ENCODE measurements at regions not wholly inside any gene's neighbourhood (a gene's known extent, or its start where the extent isn't known, plus 50 kb on each side); places are given as distances from the start of the nearest gene placed in this dataset.
"Not testable (repeated sequence)": the region's sequence is repeated elsewhere in the genome, so short reads cannot be mapped to it uniquely, and the experiment has no call there.

- WGBS, 2 experiments: 71 to 74% methylated on average over 10 of the region's 10 CpGs
- no peaks in the 10 kb centered on the region for H3K36me3 ChIP-seq (ENCODE audit: control insufficient read depth, insufficient read depth, low read length)
Observed at GRCh38 chr17:64785011-64785421, 122.9 kb upstream of the SMURF2 start.

GRCh38 chr17:64784353-64785010 lies 122.4 kb upstream of the SMURF2 start:
- Histone ChIP-seq H3K4me1 (ENCODE audit: control insufficient read depth, insufficient read depth, low read length) (peaks cover 12% of the 10 kb centered on the region), H3K36me3 (ENCODE audit: control insufficient read depth, insufficient read depth, low read length) (no peaks in the 10 kb centered on the region), H3K9me3 (ENCODE audit: control insufficient read depth, low read length) (no peaks in the 10 kb centered on the region), H3K27ac (ENCODE audit: insufficient read depth, low read depth, low read length, poor library complexity, severe bottlenecking) (no peak overlapping the region), H3K4me3 (ENCODE audit: insufficient read depth, low read depth, low read length) (no peak overlapping the region), H3K27me3 (ENCODE audit: control insufficient read depth, insufficient read depth, low read length, poor library complexity, severe bottlenecking) (peaks cover 30% of the 10 kb centered on the region)
- whole genome bisulfite sequencing, 2 experiments: 72 to 73% methylated on average over 14 to 16 of the region's 16 CpGs

More at GRCh38 chr17:64785011-64785421, 122.9 kb upstream of the SMURF2 start:
- H3K4me1 ChIP-seq (ENCODE audit: control insufficient read depth, insufficient read depth, low read length): peaks cover 12% of the 10 kb centered on the region
- no peak overlapping the region for H3K4me3 ChIP-seq (ENCODE audit: insufficient read depth, low read depth, low read length)
- H3K27me3 ChIP-seq (ENCODE audit: control insufficient read depth, insufficient read depth, low read length, poor library complexity, severe bottlenecking): peaks cover 25% of the 10 kb centered on the region
- H3K9me3 ChIP-seq (ENCODE audit: control insufficient read depth, low read length): no peaks in the 10 kb centered on the region
- H3K27ac ChIP-seq (ENCODE audit: insufficient read depth, low read depth, low read length, poor library complexity, severe bottlenecking): no peak overlapping the region

GRCh38 chr17:64783556-64784352 lies 121.6 kb upstream of the SMURF2 start:
- Histone ChIP-seq H3K27me3 (ENCODE audit: control insufficient read depth, insufficient read depth, low read length, poor library complexity, severe bottlenecking) (peaks cover 37% of the 10 kb centered on the region), H3K4me1 (ENCODE audit: control insufficient read depth, insufficient read depth, low read length) (peaks cover 12% of the 10 kb centered on the region), H3K9me3 (ENCODE audit: control insufficient read depth, low read length) (no peaks in the 10 kb centered on the region), H3K27ac (ENCODE audit: insufficient read depth, low read depth, low read length, poor library complexity, severe bottlenecking) (no peak overlapping the region), H3K36me3 (ENCODE audit: control insufficient read depth, insufficient read depth, low read length) (no peaks in the 10 kb centered on the region), H3K4me3 (ENCODE audit: insufficient read depth, low read depth, low read length) (no peak overlapping the region)
- 95% methylated on average over 14 of the region's 14 CpGs for WGBS, 2 experiments

GRCh38 chr17:64783031-64783461 lies 120.9 kb upstream of the SMURF2 start:
- Histone ChIP-seq H3K36me3 (ENCODE audit: control insufficient read depth, insufficient read depth, low read length) (no peaks in the 10 kb centered on the region), H3K4me1 (ENCODE audit: control insufficient read depth, insufficient read depth, low read length) (peaks cover 14% of the 10 kb centered on the region), H3K27me3 (ENCODE audit: control insufficient read depth, insufficient read depth, low read length, poor library complexity, severe bottlenecking) (peaks cover 44% of the 10 kb centered on the region), H3K4me3 (ENCODE audit: insufficient read depth, low read depth, low read length) (no peak overlapping the region), H3K9me3 (ENCODE audit: control insufficient read depth, low read length) (no peaks in the 10 kb centered on the region), H3K27ac (ENCODE audit: insufficient read depth, low read depth, low read length, poor library complexity, severe bottlenecking) (no peak overlapping the region)
- 92 to 96% methylated on average over 6 of the region's 6 CpGs for WGBS, 2 experiments

- Histone ChIP-seq H3K27ac (ENCODE audit: insufficient read depth, low read depth, low read length, poor library complexity, severe bottlenecking) (no peak overlapping the region), H3K4me1 (ENCODE audit: control insufficient read depth, insufficient read depth, low read length) (peaks cover 24% of the 10 kb centered on the region), H3K27me3 (ENCODE audit: control insufficient read depth, insufficient read depth, low read length, poor library complexity, severe bottlenecking) (peaks cover 55% of the 10 kb centered on the region), H3K36me3 (ENCODE audit: control insufficient read depth, insufficient read depth, low read length) (no peaks in the 10 kb centered on the region), H3K4me3 (ENCODE audit: insufficient read depth, low read depth, low read length) (peak overlapping the region; percentile 39), H3K9me3 (ENCODE audit: control insufficient read depth, low read length) (no peaks in the 10 kb centered on the region)
- 54 to 55% methylated on average over 17 of the region's 17 CpGs for WGBS, 2 experiments
Observed at GRCh38 chr17:64781810-64782555, 119.9 kb upstream of the SMURF2 start.

GRCh38 chr17:64781014-64781756 lies 119.1 kb upstream of the SMURF2 start:
- peaks cover 63% of the 10 kb centered on the region for H3K27me3 ChIP-seq (ENCODE audit: control insufficient read depth, insufficient read depth, low read length, poor library complexity, severe bottlenecking)
- no peaks in the 10 kb centered on the region for H3K9me3 ChIP-seq (ENCODE audit: control insufficient read depth, low read length)
- H3K27ac ChIP-seq (ENCODE audit: insufficient read depth, low read depth, low read length, poor library complexity, severe bottlenecking): no peak overlapping the region
- peaks cover 25% of the 10 kb centered on the region for H3K4me1 ChIP-seq (ENCODE audit: control insufficient read depth, insufficient read depth, low read length)
- H3K4me3 ChIP-seq (ENCODE audit: insufficient read depth, low read depth, low read length): peak overlapping the region; percentile 39
- H3K36me3 ChIP-seq (ENCODE audit: control insufficient read depth, insufficient read depth, low read length): no peaks in the 10 kb centered on the region
- 1% methylated on average over 69 of the region's 69 CpGs for WGBS, 2 experiments

GRCh38 chr17:64780096-64781013 lies 118.2 kb upstream of the SMURF2 start:
- Histone ChIP-seq H3K36me3 (ENCODE audit: control insufficient read depth, insufficient read depth, low read length) (no peaks in the 10 kb centered on the region), H3K9me3 (ENCODE audit: control insufficient read depth, low read length) (no peaks in the 10 kb centered on the region), H3K4me1 (ENCODE audit: control insufficient read depth, insufficient read depth, low read length) (peaks cover 28% of the 10 kb centered on the region), H3K4me3 (ENCODE audit: insufficient read depth, low read depth, low read length) (peak overlapping the region; percentile 39), H3K27me3 (ENCODE audit: control insufficient read depth, insufficient read depth, low read length, poor library complexity, severe bottlenecking) (peaks cover 70% of the 10 kb centered on the region), H3K27ac (ENCODE audit: insufficient read depth, low read depth, low read length, poor library complexity, severe bottlenecking) (no peak overlapping the region)
- WGBS, 2 experiments: 1% methylated on average over 69 of the region's 69 CpGs

- 6% methylated on average over 43 of the region's 43 CpGs for WGBS, 2 experiments
- peaks cover 75% of the 10 kb centered on the region for H3K27me3 ChIP-seq (ENCODE audit: control insufficient read depth, insufficient read depth, low read length, poor library complexity, severe bottlenecking)
Observed at GRCh38 chr17:64779376-64780095, 117.4 kb upstream of the SMURF2 start.

GRCh38 chr17:64779098-64779375 lies 116.9 kb upstream of the SMURF2 start:
- not testable (repeated sequence) for H3K9me3 ChIP-seq (ENCODE audit: control insufficient read depth, low read length); H3K4me3 ChIP-seq (ENCODE audit: insufficient read depth, low read depth, low read length); H3K27ac ChIP-seq (ENCODE audit: insufficient read depth, low read depth, low read length, poor library complexity, severe bottlenecking); H3K36me3 ChIP-seq (ENCODE audit: control insufficient read depth, insufficient read depth, low read length)
- 26 to 29% methylated on average over 13 of the region's 13 CpGs for WGBS, 2 experiments
- Histone ChIP-seq H3K4me1 (ENCODE audit: control insufficient read depth, insufficient read depth, low read length) (peaks cover 17% of the 10 kb centered on the region), H3K27me3 (ENCODE audit: control insufficient read depth, insufficient read depth, low read length, poor library complexity, severe bottlenecking) (peaks cover 75% of the 10 kb centered on the region)

More at GRCh38 chr17:64779376-64780095, 117.4 kb upstream of the SMURF2 start:
- H3K36me3 ChIP-seq (ENCODE audit: control insufficient read depth, insufficient read depth, low read length): no peaks in the 10 kb centered on the region
- H3K27ac ChIP-seq (ENCODE audit: insufficient read depth, low read depth, low read length, poor library complexity, severe bottlenecking): no peak overlapping the region
- H3K4me3 ChIP-seq (ENCODE audit: insufficient read depth, low read depth, low read length): peak overlapping the region; percentile 39
- H3K9me3 ChIP-seq (ENCODE audit: control insufficient read depth, low read length): no peaks in the 10 kb centered on the region
- H3K4me1 ChIP-seq (ENCODE audit: control insufficient read depth, insufficient read depth, low read length): peaks cover 20% of the 10 kb centered on the region

Data from ectodermal cell (in vitro differentiated cells).